GM23338 (cell line): ENCODE measurements at regions not wholly inside any gene's neighbourhood (a gene's known extent, or its start where the extent isn't known, plus 50 kb on each side); places are given as distances from the start of the nearest gene placed in this dataset.
A peak's percentile ranks its signal among the peaks of the same experiment; 100 is the strongest.

Source experiments
- ATAC-seq: fragments of 200-7000 bp; cut with Tn5 transposase; 3 replicates; pipeline ENCODE4 v1.9.1; 2020
- DNase-seq: peaks from one replicate; pipeline ENCODE4 v3.0.0-alpha.2; 2015; ENCODE audit warnings: low spot score
- H2AFZ ChIP-seq: fragments of 200-600 bp; sonication (generic); 2 replicates; pipeline ENCODE4 v1.8.0; 2016; ENCODE audit warnings: antibody characterized with exemption, mild to moderate bottlenecking, moderate library complexity
- H3F3A ChIP-seq: fragments of 200-600 bp; sonication (generic); replicated peaks from 2 replicates; pipeline ENCODE4 v1.8.0; 2017; ENCODE audit warnings: antibody characterized with exemption, mixed run types, low read depth
- H3K27ac ChIP-seq: fragments of 200-600 bp; sonication (generic); 2 replicates; pipeline ENCODE4 v1.6.1; 2016; ENCODE audit warnings: low read depth
- H3K27me3 ChIP-seq: fragments of 200-600 bp; sonication (generic); 2 replicates; pipeline ENCODE4 v1.8.0; 2016; ENCODE audit warnings: mild to moderate bottlenecking, mixed run types, moderate library complexity; ENCODE audit not compliant: insufficient read depth
- H3K36me3 ChIP-seq: fragments of 200-600 bp; sonication (generic); 2 replicates; pipeline ENCODE4 v1.8.0; 2016; ENCODE audit warnings: mild to moderate bottlenecking; ENCODE audit not compliant: insufficient read depth
- H3K4me1 ChIP-seq: fragments of 200-600 bp; sonication (generic); 2 replicates; pipeline ENCODE4 v1.8.0; 2016; ENCODE audit warnings: mild to moderate bottlenecking, moderate library complexity; ENCODE audit not compliant: insufficient read depth
- H3K4me2 ChIP-seq: fragments of 200-600 bp; sonication (generic); 2 replicates; pipeline ENCODE4 v1.7.1; 2017; ENCODE audit warnings: mixed run types
- H3K4me3 ChIP-seq: fragments of 200-600 bp; sonication (generic); 2 replicates; pipeline ENCODE4 v1.6.1; 2016; ENCODE audit warnings: mixed run types
- H3K79me2 ChIP-seq: fragments of 200-600 bp; sonication (generic); replicated peaks from 2 replicates; pipeline ENCODE4 v1.8.0; 2017; ENCODE audit warnings: mild to moderate bottlenecking; ENCODE audit not compliant: insufficient read depth
- H3K9me2 ChIP-seq: fragments of 200-600 bp; sonication (generic); 2 replicates; pipeline ENCODE4 v1.8.0; 2017; ENCODE audit not compliant: insufficient read depth
- H4K20me1 ChIP-seq: fragments of 200-600 bp; sonication (generic); replicated peaks from 2 replicates; pipeline ENCODE4 v1.8.0; 2017; ENCODE audit warnings: mild to moderate bottlenecking; ENCODE audit not compliant: insufficient read depth
- H3K27ac Mint-ChIP-seq: 2 replicates; pipeline ENCODE4 v1.8.0; 2020; ENCODE audit warnings: inconsistent platforms, mild to moderate bottlenecking, moderate library complexity, mixed read lengths
- H3K27me3 Mint-ChIP-seq: 3 replicates; pipeline ENCODE4 v1.8.0; 2022; ENCODE audit warnings: low read depth, mild to moderate bottlenecking, moderate library complexity, mixed read lengths, inconsistent platforms; ENCODE audit not compliant: insufficient read depth, poor library complexity
- H3K36me3 Mint-ChIP-seq: 3 replicates; pipeline ENCODE4 v1.8.0; 2021; ENCODE audit warnings: low read depth, mild to moderate bottlenecking, inconsistent platforms, moderate library complexity, mixed read lengths
- H3K4me1 Mint-ChIP-seq: 3 replicates; pipeline ENCODE4 v1.8.0; 2020; ENCODE audit warnings: mild to moderate bottlenecking, inconsistent platforms, mixed read lengths
- H3K4me3 Mint-ChIP-seq: 3 replicates; pipeline ENCODE4 v1.8.0; 2021; ENCODE audit warnings: moderate library complexity, mild to moderate bottlenecking, inconsistent platforms, mixed read lengths
- H3K9me3 Mint-ChIP-seq: 3 replicates; pipeline ENCODE4 v1.8.0; 2020; ENCODE audit warnings: moderate library complexity, mild to moderate bottlenecking, inconsistent platforms, mixed read lengths
- CREB1 ChIP-seq: fragments of 250-450 bp; sonication (Bioruptor Pico); IDR thresholded peaks from 2 replicates; pipeline ENCODE4 v1.5.0; 2020; ENCODE audit warnings: low read depth, mild to moderate bottlenecking, moderate library complexity
- CTCF ChIP-seq, 2 experiments: fragments of 200-600 bp in 1 of 2; sonication (generic) in 1 of 2; conservative IDR thresholded peaks; 2 replicates each; pipeline versions ENCODE4 v1.5.1 to v1.6.1; 2016 to 2017; ENCODE audit warnings: antibody characterized with exemption in 2 of 2, low read depth in 2 of 2, mild to moderate bottlenecking in 2 of 2, moderate library complexity in 1 of 2
- ETS1 ChIP-seq: IDR thresholded peaks from 2 replicates; pipeline ENCODE4 v1.6.1; 2016; ENCODE audit warnings: antibody characterized with exemption
- EZH2 ChIP-seq: fragments of 200-600 bp; sonication (generic); IDR thresholded peaks from one replicate; pipeline ENCODE4 v1.8.0; 2017; ENCODE audit warnings: antibody characterized with exemption, mild to moderate bottlenecking, low read depth; ENCODE audit not compliant: unreplicated experiment
- EZH2phosphoT487 ChIP-seq: fragments of 200-600 bp; sonication (generic); IDR thresholded peaks from one replicate; pipeline ENCODE4 v1.8.1; 2018; ENCODE audit warnings: antibody characterized with exemption; ENCODE audit not compliant: unreplicated experiment
- JUNB ChIP-seq: IDR thresholded peaks from one replicate; pipeline ENCODE4 v1.6.1; 2016; ENCODE audit warnings: antibody characterized with exemption; ENCODE audit not compliant: unreplicated experiment
- POLR2AphosphoS5 ChIP-seq: IDR thresholded peaks from 2 replicates; pipeline ENCODE4 v1.6.1; 2016; ENCODE audit warnings: antibody characterized with exemption, low read depth
- REST ChIP-seq: IDR thresholded peaks from one replicate; pipeline ENCODE4 v1.6.1; 2018; ENCODE audit warnings: antibody characterized with exemption; ENCODE audit not compliant: unreplicated experiment
- STAT1 ChIP-seq: IDR thresholded peaks from one replicate; pipeline ENCODE4 v1.6.1; 2016; ENCODE audit warnings: antibody characterized with exemption; ENCODE audit not compliant: unreplicated experiment
- ZNF114 ChIP-seq: fragments of 250-450 bp; sonication (Bioruptor Pico); IDR thresholded peaks from 2 replicates; pipeline ENCODE4 v1.5.0; 2020; ENCODE audit warnings: mild to moderate bottlenecking, moderate library complexity
- ZNF331 ChIP-seq: fragments of 250-450 bp; sonication (Bioruptor Pico); IDR thresholded peaks from 2 replicates; pipeline ENCODE4 v1.5.0; 2020; ENCODE audit warnings: low read depth, mild to moderate bottlenecking, moderate library complexity
- ZNF462 ChIP-seq: fragments of 250-450 bp; sonication (Bioruptor Pico); IDR thresholded peaks from 2 replicates; pipeline ENCODE4 v1.5.0; 2020; ENCODE audit warnings: mild to moderate bottlenecking, moderate library complexity

DNA sequence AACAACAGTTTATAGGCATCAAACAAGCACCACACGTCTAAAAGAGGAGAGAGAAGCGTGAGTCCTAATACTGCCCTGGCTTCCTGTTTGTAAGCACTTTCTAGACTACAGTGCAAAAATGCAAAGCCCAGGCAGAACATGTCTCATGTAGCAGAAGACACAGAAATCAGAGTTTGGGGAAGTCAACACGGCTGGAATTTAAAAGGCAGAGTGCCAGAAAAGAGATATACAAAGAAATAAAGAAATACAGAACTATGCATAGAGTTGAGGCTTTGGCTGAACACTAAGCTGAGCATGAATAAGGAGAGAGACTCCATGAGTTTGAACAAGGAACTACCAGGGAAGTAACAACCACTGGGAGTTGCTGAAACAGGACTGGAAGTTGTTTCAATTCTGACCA is 566.6 kb upstream of the NR5A2 start:
- no peaks in the 10 kb centered on the region for H3K4me1 ChIP-seq

More for the DNA sequence above, 566.6 kb upstream of the NR5A2 start:
- Histone ChIP-seq H3K4me2 (no peak overlapping the region), H3K79me2 (no peaks in the 10 kb centered on the region), H3K36me3 (no peaks in the 10 kb centered on the region), H3K27me3 (no peaks in the 10 kb centered on the region), H3F3A (no peaks in the 10 kb centered on the region), H2AFZ (peak overlapping the region; percentile 49; the same call in 1 of the 2 replicates), H3K4me3 (no peak overlapping the region), H3K9me2 (no peaks in the 10 kb centered on the region), H4K20me1 (no peaks in the 10 kb centered on the region), H3K27ac (no peak overlapping the region)
- ATAC-seq = no peak; the same call in 2 of the 3 replicates
- Mint-ChIP-seq H3K4me1 (no peaks in the 10 kb centered on the region), H3K9me3 (no peaks in the 10 kb centered on the region), H3K4me3 (no peak overlapping the region), H3K27ac (no peak overlapping the region), H3K36me3 (no peaks in the 10 kb centered on the region), H3K27me3 (no peaks in the 10 kb centered on the region)
- peak; percentile 5 for DNase-seq
- no peak for TF ChIP-seq CTCF (conservative IDR thresholded peaks at IDR 0.05; ENCODE audit: low read depth in 2 of 2)
- TF ChIP-seq ZNF462 (CRISPR knock-in tag) = no peak
- no peak for TF ChIP-seq ZNF331 (CRISPR knock-in tag)
- no peak for TF ChIP-seq JUNB
- no peak for TF ChIP-seq POLR2AphosphoS5
- no peak for TF ChIP-seq CREB1 (CRISPR knock-in tag)
- TF ChIP-seq EZH2phosphoT487 = no peak
- TF ChIP-seq ZNF114 (CRISPR knock-in tag) = no peak
- no peak for TF ChIP-seq ETS1
- TF ChIP-seq REST = no peak
- no peak for TF ChIP-seq EZH2
- TF ChIP-seq STAT1 = no peak
